ENCODE measurements at regions not wholly inside any gene's neighbourhood (a gene's known extent, or its start where the extent isn't known, plus 50 kb on each side); places are given as distances from the start of the nearest gene placed in this dataset.
A peak's percentile ranks its signal among the peaks of the same experiment; 100 is the strongest.

DNA sequence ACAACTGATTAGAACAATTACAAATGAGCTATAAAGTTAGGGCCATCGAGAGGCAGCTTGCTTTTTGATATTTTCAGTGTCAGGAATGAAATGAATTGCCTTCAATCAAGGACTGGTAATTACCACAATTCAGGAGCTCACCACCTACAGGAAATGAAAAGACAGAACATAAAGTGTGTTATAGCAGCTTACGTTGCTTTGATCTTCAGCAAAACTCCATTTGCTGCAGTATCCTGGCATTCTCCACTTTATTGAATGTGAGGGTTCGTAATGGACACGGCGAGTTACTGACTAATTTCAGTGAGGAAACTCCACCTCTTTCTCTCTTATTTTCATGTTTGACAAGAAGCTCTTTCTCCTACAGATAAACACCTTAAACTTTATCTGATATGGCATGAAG lies 440.0 kb upstream of the HSF2 start:
- no peaks in the 10 kb centered on the region for H3K9me3 ChIP-seq
- H3K4me3 ChIP-seq: no peak overlapping the region
- H3K4me1 ChIP-seq: no peaks in the 10 kb centered on the region
- H3K27me3 ChIP-seq: no peaks in the 10 kb centered on the region
- intact Hi-C loops (cut with DNase I): no loop called here
- 60 to 65% (median 62%) methylated on average over 5 of the region's 5 CpGs for WGBS, 4 donors
- ATAC-seq (no peak), DNase-seq (no peak)
- TF ChIP-seq, protein P1, sequence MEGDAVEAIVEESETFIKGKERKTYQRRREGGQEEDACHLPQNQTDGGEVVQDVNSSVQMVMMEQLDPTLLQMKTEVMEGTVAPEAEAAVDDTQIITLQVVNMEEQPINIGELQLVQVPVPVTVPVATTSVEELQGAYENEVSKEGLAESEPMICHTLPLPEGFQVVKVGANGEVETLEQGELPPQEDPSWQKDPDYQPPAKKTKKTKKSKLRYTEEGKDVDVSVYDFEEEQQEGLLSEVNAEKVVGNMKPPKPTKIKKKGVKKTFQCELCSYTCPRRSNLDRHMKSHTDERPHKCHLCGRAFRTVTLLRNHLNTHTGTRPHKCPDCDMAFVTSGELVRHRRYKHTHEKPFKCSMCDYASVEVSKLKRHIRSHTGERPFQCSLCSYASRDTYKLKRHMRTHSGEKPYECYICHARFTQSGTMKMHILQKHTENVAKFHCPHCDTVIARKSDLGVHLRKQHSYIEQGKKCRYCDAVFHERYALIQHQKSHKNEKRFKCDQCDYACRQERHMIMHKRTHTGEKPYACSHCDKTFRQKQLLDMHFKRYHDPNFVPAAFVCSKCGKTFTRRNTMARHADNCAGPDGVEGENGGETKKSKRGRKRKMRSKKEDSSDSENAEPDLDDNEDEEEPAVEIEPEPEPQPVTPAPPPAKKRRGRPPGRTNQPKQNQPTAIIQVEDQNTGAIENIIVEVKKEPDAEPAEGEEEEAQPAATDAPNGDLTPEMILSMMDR (IDR thresholded peaks at IDR 0.05): no peak
- TF ChIP-seq POLR2A (IDR thresholded peaks at IDR 0.05): no peak
- H3K27ac ChIP-seq: no peak overlapping the region
- H3K36me3 ChIP-seq: no peaks in the 10 kb centered on the region

DNA sequence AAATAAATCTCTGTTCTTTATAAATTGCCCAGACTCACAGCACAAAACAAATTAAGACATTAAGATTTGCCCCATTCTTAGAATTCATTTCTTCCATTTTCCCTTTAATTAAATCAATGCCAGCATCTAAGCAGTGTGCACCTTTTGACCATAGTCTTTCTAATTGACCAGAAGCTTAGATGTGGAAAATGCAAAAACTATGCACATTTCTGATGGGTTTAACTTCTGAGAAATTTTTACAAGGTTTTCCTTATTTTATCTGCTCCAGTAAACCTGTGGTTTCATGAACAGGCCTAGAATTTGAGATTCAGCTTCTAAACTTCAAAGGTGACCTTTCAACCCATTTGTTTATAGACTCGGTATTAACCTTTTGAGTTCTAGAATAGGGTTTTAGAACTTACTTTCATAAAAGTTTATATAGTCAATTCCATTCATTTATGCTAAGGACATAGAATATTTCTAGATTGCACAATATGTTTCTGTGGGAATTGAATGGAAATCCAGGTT lies 437.8 kb upstream of the HSF2 start:
- ATAC-seq (no peak), DNase-seq (no peak)
- Histone ChIP-seq H3K4me1 (no peaks in the 10 kb centered on the region), H3K9me3 (peaks cover 0 to 15% (median 0%) of the 10 kb centered on the region in 12 donors), H3K4me3 (no peak overlapping the region), H3K36me3 (no peaks in the 10 kb centered on the region), H3K27me3 (no peaks in the 10 kb centered on the region), H3K27ac (no peak overlapping the region)
- 88 to 91% (median 90%) methylated on average over 1 of the region's 1 CpG for WGBS, 4 donors
- TF ChIP-seq, protein P1 (IDR thresholded peaks at IDR 0.05): no peak
- TF ChIP-seq POLR2A (IDR thresholded peaks at IDR 0.05): no peak
- intact Hi-C loops (cut with DNase I): no loop called here

DNA sequence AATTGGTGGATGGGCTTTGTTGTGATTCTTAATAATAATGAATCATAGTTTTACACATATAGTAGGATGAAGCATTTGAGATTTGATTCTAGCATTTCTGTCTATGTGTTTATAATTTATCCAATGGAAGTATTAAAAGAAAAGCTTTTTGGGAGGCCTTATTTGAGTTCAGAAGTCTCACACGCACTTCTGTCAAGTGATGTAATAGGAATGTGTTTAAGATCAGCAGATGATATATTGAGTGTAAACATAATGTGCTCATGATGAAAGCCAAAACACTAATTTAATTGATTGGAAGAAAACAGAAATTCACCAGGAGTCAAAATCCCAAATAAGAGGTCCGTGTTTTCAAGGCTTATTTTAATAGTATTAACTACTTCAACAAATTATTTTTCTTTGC lies 435.6 kb upstream of the HSF2 start:
- Histone ChIP-seq H3K27me3 (no peaks in the 10 kb centered on the region), H3K36me3 (no peaks in the 10 kb centered on the region), H3K27ac (no peak overlapping the region), H3K4me1 (no peaks in the 10 kb centered on the region), H3K4me3 (no peak overlapping the region), H3K9me3 (peaks cover 0 to 15% (median 0%) of the 10 kb centered on the region in 12 donors)
- TF ChIP-seq POLR2A (IDR thresholded peaks at IDR 0.05): no peak
- TF ChIP-seq, protein P1 (IDR thresholded peaks at IDR 0.05): no peak
- ATAC-seq: no peak
- 82 to 88% (median 87%) methylated on average over 2 of the region's 2 CpGs for WGBS, 4 donors
- intact Hi-C loops (cut with DNase I): no loop called here
- no peak for DNase-seq

GRCh38 chr6:121965739-121966138 lies 433.7 kb upstream of the HSF2 start:
- intact Hi-C loops (cut with DNase I): no loop called here
- Histone ChIP-seq H3K36me3 (no peaks in the 10 kb centered on the region), H3K27ac (no peak overlapping the region), H3K27me3 (no peaks in the 10 kb centered on the region), H3K4me3 (no peak overlapping the region), H3K4me1 (no peaks in the 10 kb centered on the region), H3K9me3 (peaks cover 0 to 15% (median 0%) of the 10 kb centered on the region in 12 donors)
- DNase-seq (peak in 1 of 5 donors; percentile 25), ATAC-seq (no peak)
- no peak for TF ChIP-seq POLR2A (IDR thresholded peaks at IDR 0.05)
- TF ChIP-seq, protein P1 (IDR thresholded peaks at IDR 0.05): no peak
- WGBS, 4 donors: 64 to 90% (median 66%) methylated on average over 4 of the region's 4 CpGs

Measured in heart left ventricle (tissue), 16 donors.